ENCODE measurements at regions not wholly inside any gene's neighbourhood (a gene's known extent, or its start where the extent isn't known, plus 50 kb on each side); places are given as distances from the start of the nearest gene placed in this dataset.

GRCh38 chr4:115331241-115331640 lies 217.8 kb upstream of the NDST4 start:
- DNase-seq (ENCODE audit: low spot score), result no peak

GRCh38 chr4:115325836-115326235 lies 212.4 kb upstream of the NDST4 start:
- DNase-seq (ENCODE audit: low spot score), result no peak

DNA sequence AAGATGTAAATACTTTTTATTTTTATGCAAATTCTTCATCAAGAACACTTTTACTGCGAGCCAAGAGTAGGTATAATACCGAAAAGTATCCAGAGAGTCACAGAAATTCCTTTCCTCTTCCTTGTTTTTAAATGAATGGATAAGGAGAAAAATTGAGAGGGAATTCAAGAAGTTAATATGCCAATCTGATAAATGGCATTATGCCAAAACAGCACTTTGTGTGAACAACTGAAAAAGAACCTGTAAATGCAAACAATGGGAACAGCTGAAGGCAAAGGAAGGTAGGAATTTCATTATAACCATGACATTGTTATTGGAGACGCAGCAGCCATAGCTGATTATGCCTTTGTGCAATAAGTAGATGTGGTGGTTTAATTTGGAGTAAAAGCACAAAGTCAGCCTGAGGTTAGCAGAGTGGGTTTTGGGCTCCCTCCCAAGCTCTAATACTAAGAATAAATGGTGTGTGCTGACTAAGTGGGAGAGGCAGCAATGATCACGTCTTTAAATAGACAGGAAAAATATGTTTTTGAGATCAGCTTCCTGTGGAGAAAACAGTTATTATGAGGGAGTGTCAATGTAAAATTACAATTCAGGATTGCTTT lies 209.8 kb upstream of the NDST4 start:
- no peak for DNase-seq (ENCODE audit: low spot score)

- no peak for DNase-seq (ENCODE audit: low spot score)
These were observed 201.8 kb upstream of the NDST4 start for GRCh38 chr4:115315182-115315581.

- no peak for DNase-seq (ENCODE audit: low spot score)
These were observed 197.2 kb upstream of the NDST4 start for GRCh38 chr4:115310641-115311040.

- DNase-seq (ENCODE audit: low spot score), result no peak
These were observed 181.3 kb upstream of the NDST4 start for GRCh38 chr4:115294717-115295116.

DNA sequence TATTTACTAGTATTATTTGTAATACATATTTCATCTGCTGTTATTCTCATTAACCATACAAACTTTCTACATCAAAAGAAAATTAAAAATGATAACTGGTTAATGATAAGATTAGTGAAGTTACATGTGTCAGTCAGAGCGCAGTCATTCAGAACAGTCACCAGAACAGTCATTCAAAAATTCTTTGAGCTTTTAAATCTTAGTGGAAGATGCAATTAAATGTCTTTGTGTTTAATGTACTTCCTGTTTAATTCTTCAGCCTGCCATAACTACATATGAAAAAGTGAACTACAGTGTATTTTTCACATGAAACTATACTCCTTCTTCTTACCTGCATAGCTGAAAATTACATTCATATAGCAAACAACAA lies 179.7 kb upstream of the NDST4 start:
- DNase-seq (ENCODE audit: low spot score), result no peak

DNA sequence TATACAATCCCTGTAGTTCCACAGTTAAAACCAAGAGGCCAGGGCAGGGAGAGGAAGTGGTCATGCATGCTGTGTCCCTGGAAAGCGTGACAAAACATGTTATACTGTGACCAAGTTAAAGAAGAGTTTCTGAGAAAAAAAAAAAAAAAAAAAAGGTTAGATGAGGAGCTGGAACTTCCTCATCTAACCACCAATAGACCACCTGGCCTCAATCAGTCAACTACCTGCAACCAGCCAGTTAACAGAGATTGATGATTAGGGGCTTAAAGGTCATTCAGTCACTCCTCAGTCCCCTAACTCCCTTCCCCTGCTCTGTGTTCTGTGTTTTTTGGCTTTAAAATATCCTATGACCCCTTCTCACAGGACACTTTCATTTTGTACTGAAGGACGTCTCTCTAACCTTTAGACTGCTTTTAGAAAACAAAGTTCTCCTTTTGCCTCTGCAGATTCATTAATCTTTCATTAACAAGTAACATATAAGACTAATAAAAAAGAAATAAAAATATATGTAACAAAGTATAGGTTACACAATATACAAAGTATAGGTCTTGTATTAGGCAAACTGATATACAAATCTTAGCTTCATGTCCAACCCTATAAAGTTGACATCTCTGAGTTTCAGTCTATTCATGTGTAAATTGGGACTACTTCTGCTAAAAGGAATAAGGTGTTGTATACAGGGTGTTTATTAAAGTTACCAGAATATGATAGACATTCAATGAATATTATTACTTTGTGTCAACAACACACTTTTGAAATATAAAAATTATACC lies 179.1 kb upstream of the NDST4 start:
- DNase-seq (ENCODE audit: low spot score), result no peak

DNA sequence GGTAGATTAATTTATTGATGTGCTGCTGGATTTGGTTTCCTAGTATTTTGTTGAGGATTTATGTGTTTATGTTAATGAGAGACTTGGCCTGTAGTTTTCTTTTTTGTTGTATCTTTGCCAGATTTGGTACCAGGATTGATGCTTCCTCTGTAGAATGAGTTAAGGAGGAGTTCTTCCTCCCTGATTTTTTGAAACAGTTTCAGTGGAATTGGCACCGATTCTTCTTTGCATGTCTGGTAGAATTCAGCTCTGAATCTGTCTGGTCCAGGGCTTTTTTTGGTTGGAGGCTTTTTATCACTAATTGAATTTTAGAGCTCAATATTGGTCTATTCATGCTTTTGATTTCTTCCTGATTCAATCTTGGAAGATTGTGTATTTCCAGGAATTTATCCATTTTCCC lies 174.0 kb upstream of the NDST4 start:
- DNase-seq (ENCODE audit: low spot score), result no peak

DNA sequence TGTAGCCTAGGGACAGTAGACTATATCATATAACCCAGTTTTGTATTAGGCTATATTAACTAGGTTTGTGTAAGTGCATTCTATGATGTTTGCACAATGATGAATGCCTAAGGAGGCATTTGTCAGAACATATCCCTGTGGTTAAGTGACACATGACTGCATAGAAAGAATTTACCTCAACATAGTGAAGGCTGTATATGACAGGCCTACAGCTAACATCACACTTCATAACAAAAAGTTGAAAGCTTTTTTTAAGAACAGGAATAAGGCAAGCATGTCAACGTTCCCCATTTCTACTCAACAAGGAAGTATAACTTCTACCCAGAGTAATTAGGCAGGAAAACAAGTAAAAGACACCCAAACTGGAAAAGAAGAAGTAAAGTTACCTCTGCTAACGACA lies 165.9 kb upstream of the NDST4 start:
- no peak for DNase-seq (ENCODE audit: low spot score)

DNA sequence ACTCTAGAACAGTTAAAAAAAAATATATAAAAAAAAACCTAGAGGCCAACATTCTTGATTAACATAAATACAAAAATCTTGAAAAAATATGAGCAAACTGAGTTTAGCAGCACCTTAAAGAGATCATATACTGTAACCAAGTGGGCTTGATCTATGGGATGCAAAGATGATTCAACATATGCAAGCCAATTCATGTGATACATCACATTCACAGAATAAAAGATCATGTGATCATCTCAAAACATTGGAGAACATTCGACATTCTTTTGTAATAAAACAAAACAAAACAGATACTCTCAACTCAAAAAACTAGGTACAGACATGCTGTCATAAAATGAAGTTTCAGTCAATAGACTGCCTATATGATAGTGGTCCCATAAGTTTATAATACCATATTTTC lies 165.4 kb upstream of the NDST4 start:
- no peak for DNase-seq (ENCODE audit: low spot score)

DNA sequence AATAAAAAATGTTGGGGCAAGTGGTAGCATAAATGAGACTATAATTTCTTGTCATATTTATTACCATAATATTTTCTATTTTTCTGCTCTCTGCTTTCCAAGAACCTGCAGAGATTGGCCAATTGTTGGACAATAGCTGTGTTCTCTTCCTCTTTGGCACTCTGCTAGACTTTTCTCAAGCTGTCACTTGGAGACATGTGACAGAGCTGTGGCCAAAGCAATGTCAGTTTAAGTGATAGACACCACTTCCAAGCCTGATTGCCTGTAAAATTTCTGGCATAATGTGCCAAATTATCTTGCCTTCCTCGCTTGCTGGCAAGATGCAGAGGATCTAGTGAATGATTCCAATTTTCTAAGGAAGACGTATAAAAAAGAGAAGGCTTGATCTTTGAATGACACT lies 162.2 kb upstream of the NDST4 start:
- DNase-seq (ENCODE audit: low spot score), result no peak

GRCh38 chr4:115274545-115274944 lies 161.1 kb upstream of the NDST4 start:
- DNase-seq (ENCODE audit: low spot score), result no peak

GRCh38 chr4:115272594-115272993 lies 159.2 kb upstream of the NDST4 start:
- no peak for DNase-seq (ENCODE audit: low spot score)

GRCh38 chr4:115272185-115272584 lies 158.8 kb upstream of the NDST4 start:
- DNase-seq (ENCODE audit: low spot score), result no peak

DNA sequence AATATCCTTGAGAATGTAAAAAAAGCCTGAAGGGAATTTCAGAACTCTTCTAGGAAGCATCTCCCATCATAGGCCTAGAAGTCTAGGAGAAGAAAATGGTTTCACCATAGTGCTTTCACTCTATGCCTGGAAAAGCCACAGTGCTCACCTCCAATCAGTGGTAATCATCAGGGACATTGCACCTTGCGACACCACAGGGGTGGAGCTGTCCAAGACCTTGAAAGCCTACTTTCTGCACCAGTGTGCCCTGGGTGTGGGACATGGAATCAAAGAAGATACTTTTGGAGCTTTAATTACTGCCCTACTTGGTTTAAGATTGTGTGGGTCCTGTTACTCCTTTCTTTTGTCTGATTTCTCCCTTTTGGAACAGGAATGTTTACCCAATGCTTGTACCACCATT lies 146.8 kb upstream of the NDST4 start:
- DNase-seq (ENCODE audit: low spot score), result no peak

DNA sequence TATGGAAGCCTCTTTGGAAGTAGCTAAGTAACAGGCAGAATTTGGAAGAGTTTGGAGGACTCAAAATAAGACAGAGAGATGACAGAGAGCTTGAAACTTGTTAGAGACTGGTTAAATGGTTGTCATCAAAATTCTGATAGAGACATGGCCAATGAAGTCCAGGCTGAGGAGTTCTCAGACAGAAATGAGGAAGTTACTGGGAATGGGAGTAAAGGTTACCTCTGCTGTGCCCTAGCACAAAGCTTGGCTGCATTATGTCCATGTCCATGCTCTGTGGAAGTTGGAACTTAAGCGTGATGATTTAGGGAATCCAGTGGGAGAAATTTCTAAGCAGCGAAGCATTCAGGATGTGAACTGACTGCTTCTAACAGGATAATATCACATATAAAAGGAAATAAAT lies 146.2 kb upstream of the NDST4 start:
- no peak for DNase-seq (ENCODE audit: low spot score)

DNA sequence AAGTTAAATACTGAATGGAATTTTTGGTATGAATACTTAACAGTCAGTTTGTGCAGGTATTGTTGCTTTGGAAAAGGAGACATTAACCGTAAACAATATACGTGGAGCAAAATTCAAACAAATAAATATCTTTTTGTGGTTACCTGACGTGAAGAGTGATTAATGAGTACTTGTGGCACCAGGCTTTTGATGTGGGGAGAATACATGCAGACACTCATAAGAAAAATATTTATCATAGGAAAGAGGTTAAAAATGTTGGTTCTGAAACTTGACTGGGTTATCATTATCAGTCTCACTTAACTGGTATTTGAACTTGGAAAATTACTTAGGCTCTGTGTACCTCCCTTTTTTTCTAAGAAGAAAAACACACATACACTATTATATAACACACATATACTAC lies 136.4 kb upstream of the NDST4 start:
- no peak for DNase-seq (ENCODE audit: low spot score)

DNA sequence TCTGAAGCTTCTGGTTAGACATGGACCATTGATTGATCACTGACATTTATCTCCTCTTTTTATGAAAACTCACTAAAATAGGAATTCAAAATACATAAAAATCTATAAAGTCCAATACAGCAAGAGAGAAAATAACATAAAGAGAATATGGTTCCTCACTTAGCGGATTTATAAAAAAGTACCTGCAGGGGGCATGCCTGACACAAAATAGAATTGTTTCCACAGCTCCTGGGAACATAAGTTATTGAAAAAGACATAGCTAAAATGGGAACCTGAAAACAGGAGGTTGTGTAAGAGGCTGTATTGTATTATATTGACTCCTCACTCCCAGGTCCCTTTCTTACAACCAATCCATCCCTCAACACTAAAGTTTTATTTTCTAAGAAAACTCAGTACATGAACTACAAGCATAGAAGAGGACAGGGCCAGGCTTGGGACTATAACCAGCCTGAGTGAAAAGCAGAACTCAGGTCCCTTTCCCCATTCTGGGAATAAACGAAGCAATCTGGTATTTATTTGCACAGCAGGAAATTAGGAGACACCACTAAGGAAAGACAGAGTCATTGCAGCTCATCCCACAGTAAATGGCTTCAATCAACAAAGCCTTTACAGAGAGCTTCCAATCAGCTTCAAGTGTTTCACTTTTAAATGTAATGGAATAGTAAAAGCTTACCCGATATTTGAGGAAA lies 121.1 kb upstream of the NDST4 start:
- DNase-seq (ENCODE audit: low spot score), result no peak

DNA sequence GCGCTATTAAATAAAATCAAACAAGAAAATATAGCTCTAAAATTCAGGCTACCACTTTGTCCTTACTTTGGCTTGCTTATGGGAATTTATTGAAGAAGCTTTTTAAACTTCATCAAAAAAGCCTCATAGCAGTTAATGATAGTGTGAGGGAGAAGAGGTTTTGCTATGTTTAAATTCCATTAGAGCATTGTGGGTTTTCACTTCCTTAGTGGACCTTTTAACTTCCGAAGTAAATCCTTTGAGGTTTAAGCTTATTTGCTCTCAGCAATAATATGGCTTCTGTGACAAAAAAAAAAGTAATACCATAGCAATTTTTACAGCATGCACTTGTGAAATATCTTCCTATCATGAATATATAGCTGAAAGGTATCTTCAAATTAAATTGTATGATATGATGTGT lies 120.2 kb upstream of the NDST4 start:
- no peak for DNase-seq (ENCODE audit: low spot score)

DNA sequence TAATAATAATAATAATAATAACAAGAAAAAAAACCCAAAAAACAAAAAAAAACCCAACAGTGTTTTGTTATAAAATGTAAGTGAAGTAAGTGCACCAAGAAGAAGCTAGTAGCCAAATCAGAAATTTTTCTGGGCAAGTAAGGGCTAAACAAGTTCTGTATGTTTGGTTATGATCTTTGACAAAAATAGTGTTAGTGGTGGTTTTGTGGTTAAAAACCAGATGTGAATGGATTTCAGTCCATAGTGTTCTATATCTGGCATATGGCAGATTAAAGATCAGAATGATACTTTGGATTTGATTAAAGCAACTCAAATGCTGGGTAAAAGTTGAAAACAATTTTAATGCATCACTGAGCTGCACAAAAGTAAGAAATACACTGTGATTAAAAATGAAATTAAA lies 116.5 kb upstream of the NDST4 start:
- DNase-seq (ENCODE audit: low spot score), result no peak

GRCh38 chr4:115228851-115229250 lies 115.4 kb upstream of the NDST4 start:
- no peak for DNase-seq (ENCODE audit: low spot score)

GRCh38 chr4:115222061-115222460 lies 108.6 kb upstream of the NDST4 start:
- DNase-seq (ENCODE audit: low spot score), result no peak

GRCh38 chr4:115219862-115220261 lies 106.4 kb upstream of the NDST4 start:
- no peak for DNase-seq (ENCODE audit: low spot score)
